GM18868 (cell line): ENCODE measurements at regions not wholly inside any gene's neighbourhood (a gene's known extent, or its start where the extent isn't known, plus 50 kb on each side); places are given as distances from the start of the nearest gene placed in this dataset.

Source experiments
- ATAC-seq: cut with Tn5 transposase; IDR thresholded peaks from one replicate; pipeline ENCODE4 v1.9.1; 2021; ENCODE audit warnings: mild to moderate bottlenecking, moderate library complexity; ENCODE audit not compliant: unreplicated experiment

- peak; percentile 55 for ATAC-seq
Observed at GRCh38 chr6:140858381-140858971, 1274.2 kb upstream of the GJE1 start.

GRCh38 chr6:140857739-140858380, 1274.9 kb upstream of the GJE1 start:
- ATAC-seq: no peak

GRCh38 chr6:140855520-140855919, 1277.2 kb upstream of the GJE1 start:
- ATAC-seq: no peak

GRCh38 chr6:140854318-140854717, 1278.4 kb upstream of the GJE1 start:
- ATAC-seq: no peak

GRCh38 chr6:140850438-140850837, 1282.3 kb upstream of the GJE1 start:
- ATAC-seq: no peak

- no peak for ATAC-seq
Observed at GRCh38 chr6:140849456-140849855, 1283.3 kb upstream of the GJE1 start.

- ATAC-seq: no peak
Observed at GRCh38 chr6:140847262-140847645, 1285.5 kb upstream of the GJE1 start.

- ATAC-seq: no peak
Observed at GRCh38 chr6:140846503-140847261, 1286.0 kb upstream of the GJE1 start.

- ATAC-seq: no peak
Observed at GRCh38 chr6:140845701-140846100, 1287.0 kb upstream of the GJE1 start.

- ATAC-seq: no peak
Observed at GRCh38 chr6:140844167-140844566, 1288.6 kb upstream of the GJE1 start.

- ATAC-seq: no peak
Observed at GRCh38 chr6:140833408-140833807, 1299.3 kb upstream of the GJE1 start.

GRCh38 chr6:140830666-140831065, 1302.1 kb upstream of the GJE1 start:
- ATAC-seq: no peak

GRCh38 chr6:140828856-140829255, 1303.9 kb upstream of the GJE1 start:
- no peak for ATAC-seq

- ATAC-seq: no peak
Observed at GRCh38 chr6:140827593-140827992, 1305.1 kb upstream of the GJE1 start.

- no peak for ATAC-seq
Observed at GRCh38 chr6:140825731-140826130, 1307.0 kb upstream of the GJE1 start.

GRCh38 chr6:140824595-140824994, 1308.1 kb upstream of the GJE1 start:
- ATAC-seq: no peak

- ATAC-seq: no peak
Observed at GRCh38 chr6:140821196-140821595, 1311.5 kb upstream of the GJE1 start.

GRCh38 chr6:140817176-140817575, 1315.5 kb upstream of the GJE1 start:
- ATAC-seq: no peak

GRCh38 chr6:140816681-140817080, 1316.0 kb upstream of the GJE1 start:
- no peak for ATAC-seq

- no peak for ATAC-seq
Observed at GRCh38 chr6:140812636-140813035, 1320.1 kb upstream of the GJE1 start.

GRCh38 chr6:140811642-140812041, 1321.1 kb upstream of the GJE1 start:
- no peak for ATAC-seq

- ATAC-seq: peak; percentile 88
Observed at GRCh38 chr6:140809694-140810101, 1323.0 kb upstream of the GJE1 start.
